Prostate gland (tissue), 2 donors: ENCODE measurements at regions not wholly inside any gene's neighbourhood (a gene's known extent, or its start where the extent isn't known, plus 50 kb on each side); places are given as distances from the start of the nearest gene placed in this dataset.

Experiments
- DNase-seq: peaks from one replicate; pipeline ENCODE4 v3.0.0-alpha.2; 2019; ENCODE audit warnings: low spot score
- H3K27ac ChIP-seq, 2 donors: fragments of 200-600 bp; sonication (generic); 2 replicates each; pipeline ENCODE4 v1.5.1; 2017 to 2019
- H3K27me3 ChIP-seq: fragments of 200-600 bp; sonication (generic); replicated peaks from 2 replicates; pipeline ENCODE4 v1.5.1; 2019; ENCODE audit not compliant: insufficient read depth
- H3K36me3 ChIP-seq, 2 donors: fragments of 200-600 bp; sonication (generic); 1 replicate in 1 of 2; 2 replicates in 1 of 2; pipeline versions ENCODE4 v1.5.1 to v1.8.1; 2017 to 2019
- H3K4me1 ChIP-seq: fragments of 200-600 bp; sonication (generic); replicated peaks from 2 replicates; pipeline ENCODE4 v1.5.1; 2019
- H3K4me3 ChIP-seq, 2 donors: fragments of 200-600 bp; sonication (generic); 2 replicates each; pipeline ENCODE4 v1.5.1; 2017 to 2019
- H3K9me3 ChIP-seq: fragments of 200-600 bp; sonication (generic); 2 replicates; pipeline ENCODE4 v1.5.1; 2017
- POLR2A ChIP-seq: fragments of 450-650 bp; IDR thresholded peaks from one replicate; pipeline ENCODE4 v1.6.1; 2016; ENCODE audit warnings: antibody characterized with exemption, mild to moderate bottlenecking
- POLR2AphosphoS5 ChIP-seq: sonication (generic); formaldehyde crosslinking; IDR thresholded peaks from one replicate; pipeline ENCODE4 v1.6.1; 2017; ENCODE audit warnings: antibody characterized with exemption
- WGBS: methylation state at CpG from one replicate; pipeline ENCODE4 v1.1.5; 2018; 5-methylcytosine and 5-hydroxymethylcytosine counted together
- intact Hi-C: fragments of 100-400 bp; cut with DNase I; formaldehyde crosslinking; loops from one replicate; pipeline ENCODE4 v1.14.2; 2022
- TF ChIP-seq, protein P1 (sequence below), 4 experiments: fragments of 200-600 bp in 2 of 4; fragments of 450-650 bp in 2 of 4; sonication (generic) in 2 of 4; IDR thresholded peaks; 1 replicate in 3 of 4; 2 replicates in 1 of 4; pipeline ENCODE4 v1.5.1; 2016 to 2019; ENCODE audit warnings: antibody characterized with exemption in 4 of 4, mild to moderate bottlenecking in 2 of 4, moderate library complexity in 2 of 4

DNA sequence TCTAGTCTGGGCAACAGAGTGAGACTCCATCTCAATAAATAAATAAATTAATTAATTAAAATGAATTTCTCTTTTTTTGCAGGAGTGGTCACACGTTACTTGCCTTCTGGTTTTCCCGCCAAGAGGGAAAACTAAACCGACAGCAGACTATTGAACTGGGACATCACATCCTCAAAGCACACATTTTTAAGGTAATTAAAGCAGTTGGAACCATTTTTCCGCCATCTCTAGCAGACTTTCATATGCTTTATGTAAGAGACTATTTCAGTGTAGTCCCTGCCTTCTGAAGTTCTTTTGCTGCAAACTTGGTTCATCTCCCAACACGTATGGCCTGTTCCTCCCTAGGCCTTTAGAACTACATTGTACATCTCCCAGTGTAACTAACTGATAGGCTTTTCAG lies 66.5 kb downstream of the CYB561 start:
- H3K9me3 ChIP-seq: no peaks in the 10 kb centered on the region
- no peak for DNase-seq
- TF ChIP-seq, protein P1, sequence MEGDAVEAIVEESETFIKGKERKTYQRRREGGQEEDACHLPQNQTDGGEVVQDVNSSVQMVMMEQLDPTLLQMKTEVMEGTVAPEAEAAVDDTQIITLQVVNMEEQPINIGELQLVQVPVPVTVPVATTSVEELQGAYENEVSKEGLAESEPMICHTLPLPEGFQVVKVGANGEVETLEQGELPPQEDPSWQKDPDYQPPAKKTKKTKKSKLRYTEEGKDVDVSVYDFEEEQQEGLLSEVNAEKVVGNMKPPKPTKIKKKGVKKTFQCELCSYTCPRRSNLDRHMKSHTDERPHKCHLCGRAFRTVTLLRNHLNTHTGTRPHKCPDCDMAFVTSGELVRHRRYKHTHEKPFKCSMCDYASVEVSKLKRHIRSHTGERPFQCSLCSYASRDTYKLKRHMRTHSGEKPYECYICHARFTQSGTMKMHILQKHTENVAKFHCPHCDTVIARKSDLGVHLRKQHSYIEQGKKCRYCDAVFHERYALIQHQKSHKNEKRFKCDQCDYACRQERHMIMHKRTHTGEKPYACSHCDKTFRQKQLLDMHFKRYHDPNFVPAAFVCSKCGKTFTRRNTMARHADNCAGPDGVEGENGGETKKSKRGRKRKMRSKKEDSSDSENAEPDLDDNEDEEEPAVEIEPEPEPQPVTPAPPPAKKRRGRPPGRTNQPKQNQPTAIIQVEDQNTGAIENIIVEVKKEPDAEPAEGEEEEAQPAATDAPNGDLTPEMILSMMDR (IDR thresholded peaks at IDR 0.05): no peak
- TF ChIP-seq POLR2AphosphoS5: no peak
- no peak for TF ChIP-seq POLR2A
- WGBS: 96% methylated on average over 5 of the region's 5 CpGs
- H3K27ac ChIP-seq: no peak overlapping the region
- H3K27me3 ChIP-seq: no peaks in the 10 kb centered on the region
- H3K36me3 ChIP-seq: no peaks in the 10 kb centered on the region
- intact Hi-C loops: no loop called here
- H3K4me3 ChIP-seq: no peak overlapping the region
- H3K4me1 ChIP-seq: no peaks in the 10 kb centered on the region

DNA sequence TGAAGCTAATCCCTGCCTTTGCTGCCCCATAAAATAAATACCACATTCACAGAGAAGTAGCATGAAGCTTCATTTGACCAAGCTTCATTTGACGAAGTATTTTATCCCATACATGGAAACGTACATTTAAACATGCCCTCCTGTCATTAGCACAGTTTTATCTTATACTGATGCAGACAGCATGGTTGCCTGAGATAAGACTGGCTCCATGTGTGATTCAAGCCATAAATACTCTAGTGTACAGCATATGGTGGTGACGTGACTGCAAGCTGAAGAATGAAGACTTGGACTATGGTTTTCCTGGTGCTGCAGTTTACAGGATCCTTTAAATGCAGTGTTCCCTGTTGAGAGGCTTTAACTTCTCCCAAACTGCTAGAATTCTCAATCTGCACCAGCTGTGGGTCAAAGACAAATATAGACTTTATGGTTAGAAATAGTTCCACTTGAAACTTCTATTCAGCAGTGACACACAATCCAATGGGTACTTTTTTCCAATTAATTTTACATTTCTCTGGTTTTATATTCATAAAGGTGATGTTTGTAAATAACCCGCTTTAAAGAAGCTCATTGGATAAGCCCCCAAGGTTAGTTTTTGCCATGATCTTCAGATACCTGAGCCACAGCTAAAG lies 64.9 kb downstream of the CYB561 start:
- Histone ChIP-seq H3K4me1 (no peaks in the 10 kb centered on the region), H3K27me3 (no peaks in the 10 kb centered on the region), H3K4me3 (no peak overlapping the region), H3K27ac (no peak overlapping the region), H3K36me3 (no peaks in the 10 kb centered on the region), H3K9me3 (no peaks in the 10 kb centered on the region)
- DNase-seq: no peak
- 88% methylated on average over 4 of the region's 4 CpGs for WGBS
- TF ChIP-seq POLR2A: no peak
- no peak for TF ChIP-seq POLR2AphosphoS5
- TF ChIP-seq, protein P1 (IDR thresholded peaks at IDR 0.05): no peak
- intact Hi-C loops: no loop called here

GRCh38 chr17:63382136-63382535 lies 64.0 kb downstream of the CYB561 start:
- H3K36me3 ChIP-seq: no peaks in the 10 kb centered on the region
- 98% methylated on average over 2 of the region's 2 CpGs for WGBS
- H3K4me3 ChIP-seq: no peak overlapping the region
- TF ChIP-seq POLR2AphosphoS5 (no peak), POLR2A (no peak)
- TF ChIP-seq, protein P1 (IDR thresholded peaks at IDR 0.05): no peak
- H3K27me3 ChIP-seq: no peaks in the 10 kb centered on the region
- H3K27ac ChIP-seq: no peak overlapping the region
- no peaks in the 10 kb centered on the region for H3K9me3 ChIP-seq
- DNase-seq: no peak
- H3K4me1 ChIP-seq: no peaks in the 10 kb centered on the region
- intact Hi-C loops: no loop called here
